ENCODE measurements at regions not wholly inside any gene's neighbourhood (a gene's known extent, or its start where the extent isn't known, plus 50 kb on each side); places are given as distances from the start of the nearest gene placed in this dataset.

DNA sequence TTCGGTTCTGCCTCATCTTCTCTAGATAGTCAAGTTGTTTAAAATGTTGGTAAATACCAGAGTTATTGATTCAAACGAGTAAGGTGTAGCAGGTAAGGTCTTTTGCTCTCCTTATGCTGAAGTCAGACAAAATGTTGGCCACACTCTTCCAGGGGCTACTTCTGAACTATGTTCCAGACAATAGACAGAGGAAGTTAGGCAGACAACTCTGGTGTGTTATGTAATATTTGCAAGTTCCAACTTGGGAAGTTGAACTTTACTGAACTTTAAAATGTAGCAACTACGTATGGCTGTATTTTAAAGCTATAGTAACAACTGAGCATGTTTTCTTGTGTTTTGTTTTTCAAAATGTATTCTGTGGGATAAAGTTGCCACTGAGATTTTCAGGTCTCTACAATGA lies 125.7 kb upstream of the NEBL start:
- no peak overlapping the region for H3K4me3 ChIP-seq (ENCODE audit: low read depth, low read length)
- no peak for DNase-seq (ENCODE audit: low read depth)
- no peak for TF ChIP-seq CTCF (IDR thresholded peaks at IDR 0.05; ENCODE audit: control insufficient read depth, extremely low read depth, insufficient read depth)

- peak; percentile 3 for DNase-seq (ENCODE audit: low read depth)
- peak; percentile 24 for TF ChIP-seq CTCF (IDR thresholded peaks at IDR 0.05; ENCODE audit: control insufficient read depth, extremely low read depth, insufficient read depth)
- H3K4me3 ChIP-seq (ENCODE audit: low read depth, low read length) = no peak overlapping the region
Measured at GRCh38 chr10:21021843-21022594, 124.9 kb upstream of the NEBL start.

DNA sequence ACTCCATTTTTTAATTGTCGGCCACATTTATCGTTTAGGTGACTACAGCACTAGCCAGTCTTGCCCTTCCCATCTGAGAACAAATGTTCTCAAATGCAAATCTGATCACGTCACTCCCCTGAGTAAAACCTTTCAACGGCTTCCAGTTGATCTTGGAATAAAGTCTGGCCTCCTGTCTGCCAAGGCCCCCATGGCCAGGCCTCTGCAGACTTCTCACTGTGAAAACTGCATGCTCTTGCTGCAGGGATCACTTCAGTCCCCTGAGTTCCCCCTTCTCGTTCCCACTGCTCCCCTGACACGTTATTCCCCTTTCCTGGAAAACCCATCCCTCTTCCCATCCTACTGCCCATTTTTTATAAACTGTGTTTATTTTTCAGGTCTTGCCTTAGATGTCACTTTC lies 124.1 kb upstream of the NEBL start:
- TF ChIP-seq CTCF (IDR thresholded peaks at IDR 0.05; ENCODE audit: control insufficient read depth, extremely low read depth, insufficient read depth) = no peak
- no peak for DNase-seq (ENCODE audit: low read depth)
- no peak overlapping the region for H3K4me3 ChIP-seq (ENCODE audit: low read depth, low read length)

DNA sequence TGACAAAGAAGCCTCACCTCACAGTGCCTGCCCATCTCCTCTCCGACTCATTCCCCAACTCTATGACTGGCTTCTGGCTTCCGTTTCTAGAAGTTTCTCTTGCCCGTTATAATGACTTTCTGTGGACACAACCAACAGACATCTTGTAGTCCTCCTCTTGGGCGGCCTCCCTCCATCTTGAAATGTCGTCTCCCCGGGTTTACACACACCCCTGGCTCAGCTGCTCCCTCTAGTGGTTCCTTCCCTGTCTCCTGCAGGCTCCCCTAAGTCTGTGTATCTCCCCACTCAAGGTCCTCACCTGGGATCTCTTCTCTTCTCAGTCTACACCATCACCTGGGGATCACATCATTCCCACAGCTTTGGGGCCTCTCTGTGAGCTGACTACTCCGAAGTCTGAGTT lies 123.4 kb upstream of the NEBL start:
- H3K4me3 ChIP-seq (ENCODE audit: low read depth, low read length) = no peak overlapping the region
- peak; percentile 34 for TF ChIP-seq CTCF (IDR thresholded peaks at IDR 0.05; ENCODE audit: control insufficient read depth, extremely low read depth, insufficient read depth)
- no peak for DNase-seq (ENCODE audit: low read depth)

- TF ChIP-seq CTCF (IDR thresholded peaks at IDR 0.05; ENCODE audit: control insufficient read depth, extremely low read depth, insufficient read depth) = no peak
- DNase-seq (ENCODE audit: low read depth) = no peak
- H3K4me3 ChIP-seq (ENCODE audit: low read depth, low read length) = no peak overlapping the region
Measured at GRCh38 chr10:21019436-21019835, 122.3 kb upstream of the NEBL start.

DNA sequence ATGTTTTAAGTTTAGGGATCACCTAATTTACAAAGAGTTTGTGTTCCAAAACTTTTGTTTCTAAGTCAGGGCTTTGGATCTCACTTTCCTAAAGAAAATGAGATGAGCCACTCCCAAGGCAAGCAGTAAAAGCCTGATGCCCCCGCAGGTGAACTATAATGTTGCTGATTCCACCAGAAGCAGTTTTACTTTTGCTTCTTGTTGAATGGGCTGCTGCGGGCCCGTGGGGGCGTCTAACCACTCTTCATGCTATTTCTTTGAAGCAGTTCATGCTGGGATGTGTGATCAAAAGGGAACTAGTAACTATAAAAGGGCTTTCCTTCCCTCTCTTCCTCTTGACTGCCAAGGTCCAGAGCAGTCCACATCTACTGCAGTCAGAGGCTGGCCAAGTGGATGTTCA lies 118.7 kb upstream of the NEBL start:
- TF ChIP-seq CTCF (IDR thresholded peaks at IDR 0.05; ENCODE audit: control insufficient read depth, extremely low read depth, insufficient read depth) = no peak
- H3K4me3 ChIP-seq (ENCODE audit: low read depth, low read length) = no peak overlapping the region
- no peak for DNase-seq (ENCODE audit: low read depth)

DNA sequence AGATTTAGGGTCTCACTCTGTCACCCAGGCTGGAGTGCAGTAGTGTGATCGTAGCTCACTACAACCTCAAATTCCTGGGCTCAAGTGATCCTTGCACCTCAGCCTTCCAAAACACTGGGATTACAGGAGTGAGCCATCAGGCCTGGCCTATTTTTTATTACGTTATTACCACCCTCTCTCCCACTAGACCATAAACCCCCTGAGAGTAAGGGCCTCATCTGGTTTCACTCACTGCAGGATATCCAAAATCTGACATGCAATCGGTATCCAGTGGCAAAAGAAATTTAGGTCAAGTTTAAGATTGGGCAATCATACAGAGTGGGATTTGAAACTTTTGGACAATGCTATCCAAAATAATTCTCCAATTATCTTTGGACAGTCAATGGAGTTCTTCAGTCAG lies 117.0 kb upstream of the NEBL start:
- DNase-seq (ENCODE audit: low read depth) = no peak
- no peak for TF ChIP-seq CTCF (IDR thresholded peaks at IDR 0.05; ENCODE audit: control insufficient read depth, extremely low read depth, insufficient read depth)
- no peak overlapping the region for H3K4me3 ChIP-seq (ENCODE audit: low read depth, low read length)
